HG02943 (cell line): ENCODE measurements at regions not wholly inside any gene's neighbourhood (a gene's known extent, or its start where the extent isn't known, plus 50 kb on each side); places are given as distances from the start of the nearest gene placed in this dataset.

Source experiments
- ATAC-seq: cut with Tn5 transposase; IDR thresholded peaks from one replicate; pipeline ENCODE4 v1.9.1; 2021; ENCODE audit warnings: mild to moderate bottlenecking, low read depth, moderate library complexity; ENCODE audit not compliant: unreplicated experiment

- ATAC-seq, result no peak
Observed at GRCh38 chr9:16356196-16356765, 514.2 kb downstream of the BNC2 start.

- no peak for ATAC-seq
Observed at GRCh38 chr9:16357828-16358227, 512.6 kb downstream of the BNC2 start.

GRCh38 chr9:16358751-16359150 lies 511.7 kb downstream of the BNC2 start:
- ATAC-seq, result no peak
